Peyer's patch (tissue), 4 donors: ENCODE measurements at regions not wholly inside any gene's neighbourhood (a gene's known extent, or its start where the extent isn't known, plus 50 kb on each side); places are given as distances from the start of the nearest gene placed in this dataset.

Experiments
- POLR2A ChIP-seq, 2 donors: fragments of 450-650 bp; IDR thresholded peaks; one replicate each; pipeline ENCODE4 v1.5.1; 2017; ENCODE audit warnings: antibody characterized with exemption in 2 of 2, mild to moderate bottlenecking in 2 of 2, moderate library complexity in 2 of 2
- TF ChIP-seq, protein P1 (sequence below), 6 experiments: fragments of 450-650 bp in 4 of 6; fragments of 200-600 bp in 2 of 6; sonication (generic) in 1 of 6; IDR thresholded peaks; one replicate each; pipeline ENCODE4 v1.5.1; 2017 to 2019; ENCODE audit warnings: antibody characterized with exemption in 6 of 6, mild to moderate bottlenecking in 3 of 6, moderate library complexity in 1 of 6

DNA sequence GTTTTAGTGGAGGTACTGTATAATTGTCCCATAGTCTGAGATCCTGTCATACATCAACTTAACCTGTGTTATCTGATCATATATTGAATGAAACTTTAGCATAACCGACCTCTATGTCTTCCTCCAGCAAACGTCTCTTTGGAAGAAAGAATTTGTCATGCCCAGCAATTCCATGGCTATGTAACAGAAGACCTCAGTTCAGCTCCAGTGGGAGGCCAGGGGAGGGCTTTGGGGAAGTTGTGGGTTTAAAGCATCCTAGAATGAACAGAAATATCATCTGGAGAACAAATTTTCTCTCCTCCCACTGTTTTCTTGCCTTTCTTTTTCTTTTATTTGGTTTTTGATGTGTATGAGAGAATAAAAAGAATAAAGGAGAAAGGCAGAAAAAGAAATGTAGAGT is 164.5 kb downstream of the GAS1 start:
- TF ChIP-seq POLR2A (IDR thresholded peaks at IDR 0.05) = no peak
- TF ChIP-seq, protein P1, sequence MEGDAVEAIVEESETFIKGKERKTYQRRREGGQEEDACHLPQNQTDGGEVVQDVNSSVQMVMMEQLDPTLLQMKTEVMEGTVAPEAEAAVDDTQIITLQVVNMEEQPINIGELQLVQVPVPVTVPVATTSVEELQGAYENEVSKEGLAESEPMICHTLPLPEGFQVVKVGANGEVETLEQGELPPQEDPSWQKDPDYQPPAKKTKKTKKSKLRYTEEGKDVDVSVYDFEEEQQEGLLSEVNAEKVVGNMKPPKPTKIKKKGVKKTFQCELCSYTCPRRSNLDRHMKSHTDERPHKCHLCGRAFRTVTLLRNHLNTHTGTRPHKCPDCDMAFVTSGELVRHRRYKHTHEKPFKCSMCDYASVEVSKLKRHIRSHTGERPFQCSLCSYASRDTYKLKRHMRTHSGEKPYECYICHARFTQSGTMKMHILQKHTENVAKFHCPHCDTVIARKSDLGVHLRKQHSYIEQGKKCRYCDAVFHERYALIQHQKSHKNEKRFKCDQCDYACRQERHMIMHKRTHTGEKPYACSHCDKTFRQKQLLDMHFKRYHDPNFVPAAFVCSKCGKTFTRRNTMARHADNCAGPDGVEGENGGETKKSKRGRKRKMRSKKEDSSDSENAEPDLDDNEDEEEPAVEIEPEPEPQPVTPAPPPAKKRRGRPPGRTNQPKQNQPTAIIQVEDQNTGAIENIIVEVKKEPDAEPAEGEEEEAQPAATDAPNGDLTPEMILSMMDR (IDR thresholded peaks at IDR 0.05) = no peak
